ENCODE measurements at regions not wholly inside any gene's neighbourhood (a gene's known extent, or its start where the extent isn't known, plus 50 kb on each side); places are given as distances from the start of the nearest gene placed in this dataset.

- Histone ChIP-seq H2AK5ac (ENCODE audit: low read length) (no peak overlapping the region), H3K4me2 (ENCODE audit: low read length) (no peak overlapping the region)
These were observed 867.2 kb downstream of the CCSER2 start for GRCh38 chr10:85195596-85195995.

DNA sequence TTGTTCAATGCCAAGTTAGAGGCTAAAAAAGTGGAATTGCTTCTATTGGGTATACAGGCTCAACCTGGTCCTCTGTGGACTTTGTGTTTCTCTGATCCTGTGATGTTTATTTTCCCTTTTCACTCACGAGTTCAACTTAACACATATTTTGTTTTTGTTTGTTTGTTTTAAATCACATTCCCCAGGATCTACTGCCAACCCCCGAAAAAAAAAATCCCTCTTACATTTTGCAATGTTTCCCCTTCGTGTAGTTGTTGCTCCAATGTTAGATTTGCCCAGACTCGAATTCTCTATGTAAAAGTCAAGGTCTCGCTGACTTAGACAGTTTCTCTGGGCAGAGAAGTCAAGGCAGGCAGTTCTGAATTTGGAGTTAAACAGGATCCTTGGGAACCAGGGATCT, 876.4 kb downstream of the CCSER2 start:
- H3K23ac ChIP-seq (ENCODE audit: low read length), result no peak overlapping the region
- H3K14ac ChIP-seq (ENCODE audit: low read length), result no peak overlapping the region
- H3K4me2 ChIP-seq (ENCODE audit: low read length), result no peak overlapping the region
- H4K12ac ChIP-seq (ENCODE audit: low read depth, low read length), result no peak overlapping the region
- H2AK5ac ChIP-seq (ENCODE audit: low read length), result no peak overlapping the region
- H3K36me3 ChIP-seq (ENCODE audit: control insufficient read depth in 1 of 2, insufficient read depth in 2 of 2, low read length in 2 of 2), result no peaks in the 10 kb centered on the region
- H3K4me1 ChIP-seq (ENCODE audit: control insufficient read depth in 1 of 2, insufficient read depth in 2 of 2, low read length in 2 of 2), result no peaks in the 10 kb centered on the region
- no peak overlapping the region for H4K91ac ChIP-seq (ENCODE audit: low read depth, low read length)
- H3K27ac ChIP-seq (ENCODE audit: low read depth, low read length), result no peak overlapping the region
- no peaks in the 10 kb centered on the region for H3K27me3 ChIP-seq (ENCODE audit: insufficient read depth, low read length)
- no peak overlapping the region for H3K9ac ChIP-seq (ENCODE audit: low read length)
- H2AFZ ChIP-seq (ENCODE audit: insufficient read depth, low read length, poor library complexity), result no peak overlapping the region
- no peak overlapping the region for H2BK120ac ChIP-seq (ENCODE audit: insufficient read depth, low read length, poor library complexity)
- no peak overlapping the region for H3K18ac ChIP-seq (ENCODE audit: low read length)
- no peaks in the 10 kb centered on the region for H3K79me1 ChIP-seq (ENCODE audit: low read length)
- DNase-seq, result no peak
- no peak overlapping the region for H2BK12ac ChIP-seq (ENCODE audit: low read length)
- no peak overlapping the region for H3K4me3 ChIP-seq (ENCODE audit: low read depth, low read length)
- no peaks in the 10 kb centered on the region for H3K9me3 ChIP-seq (ENCODE audit: insufficient read depth, low read depth, low read length)
- WGBS (ENCODE audit: extremely low coverage, insufficient coverage, insufficient read length), result no CpG with 5 or more reads among the region's 5 CpGs
- no peak overlapping the region for H3K4ac ChIP-seq (ENCODE audit: low read depth, low read length)
- H4K8ac ChIP-seq (ENCODE audit: low read depth, low read length), result no peak overlapping the region
- no peak overlapping the region for H2BK5ac ChIP-seq (ENCODE audit: low read depth, low read length, poor library complexity)
- no peaks in the 10 kb centered on the region for H3K79me2 ChIP-seq (ENCODE audit: control insufficient read depth, insufficient read depth, low read length, poor library complexity)

More at GRCh38 chr10:85195596-85195995, 867.2 kb downstream of the CCSER2 start:
- Histone ChIP-seq H3K18ac (ENCODE audit: low read length) (no peak overlapping the region), H3K23ac (ENCODE audit: low read length) (no peak overlapping the region), H2BK120ac (ENCODE audit: insufficient read depth, low read length, poor library complexity) (no peak overlapping the region), H3K4me1 (ENCODE audit: control insufficient read depth in 1 of 2, insufficient read depth in 2 of 2, low read length in 2 of 2) (no peaks in the 10 kb centered on the region), H3K9ac (ENCODE audit: low read length) (no peak overlapping the region), H4K8ac (ENCODE audit: low read depth, low read length) (no peak overlapping the region), H3K27me3 (ENCODE audit: insufficient read depth, low read length) (no peaks in the 10 kb centered on the region), H3K36me3 (ENCODE audit: control insufficient read depth in 1 of 2, insufficient read depth in 2 of 2, low read length in 2 of 2) (no peaks in the 10 kb centered on the region), H4K12ac (ENCODE audit: low read depth, low read length) (no peak overlapping the region), H3K27ac (ENCODE audit: low read depth, low read length) (no peak overlapping the region), H2BK5ac (ENCODE audit: low read depth, low read length, poor library complexity) (no peak overlapping the region), H3K79me1 (ENCODE audit: low read length) (no peaks in the 10 kb centered on the region), H3K4ac (ENCODE audit: low read depth, low read length) (no peak overlapping the region), H2AFZ (ENCODE audit: insufficient read depth, low read length, poor library complexity) (no peak overlapping the region), H3K79me2 (ENCODE audit: control insufficient read depth, insufficient read depth, low read length, poor library complexity) (no peaks in the 10 kb centered on the region), H2BK12ac (ENCODE audit: low read length) (no peak overlapping the region), H3K4me3 (ENCODE audit: low read depth, low read length) (no peak overlapping the region), H4K91ac (ENCODE audit: low read depth, low read length) (no peak overlapping the region), H3K9me3 (ENCODE audit: insufficient read depth, low read depth, low read length) (no peaks in the 10 kb centered on the region), H3K14ac (ENCODE audit: low read length) (no peak overlapping the region)
- no CpG with 5 or more reads among the region's 2 CpGs for WGBS (ENCODE audit: extremely low coverage, insufficient coverage, insufficient read length)
- no peak for DNase-seq

DNA sequence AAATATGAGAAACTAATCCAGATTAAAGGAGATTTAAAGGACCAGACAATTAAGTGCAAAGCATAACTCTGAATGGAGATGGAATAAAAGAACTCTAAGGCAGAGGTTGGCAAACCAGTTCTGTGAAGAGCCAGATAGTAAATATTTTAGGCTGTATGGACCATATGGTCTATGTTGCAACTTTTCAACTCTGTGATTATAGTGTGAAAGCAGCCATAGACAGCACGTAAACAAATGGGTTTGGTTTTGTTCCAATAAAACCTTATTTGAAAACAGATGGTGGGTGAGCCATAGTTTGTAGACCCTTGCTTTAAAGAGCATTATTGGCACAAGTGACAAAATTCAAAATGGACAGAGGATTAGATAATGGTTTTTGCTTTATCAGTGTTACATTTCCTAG, 884.1 kb downstream of the CCSER2 start:
- H3K4me1 ChIP-seq (ENCODE audit: control insufficient read depth in 1 of 2, insufficient read depth in 2 of 2, low read length in 2 of 2), result peaks cover 0 to 2% of the 10 kb centered on the region in 2 experiments
- no CpG with 5 or more reads among the region's 1 CpG for WGBS (ENCODE audit: extremely low coverage, insufficient coverage, insufficient read length)
- peak; percentile 2 to 30 for DNase-seq
- no peak overlapping the region for H4K8ac ChIP-seq (ENCODE audit: low read depth, low read length)
- H3K18ac ChIP-seq (ENCODE audit: low read length), result no peak overlapping the region
- no peaks in the 10 kb centered on the region for H3K9me3 ChIP-seq (ENCODE audit: insufficient read depth, low read depth, low read length)
- H4K91ac ChIP-seq (ENCODE audit: low read depth, low read length), result no peak overlapping the region
- H3K23ac ChIP-seq (ENCODE audit: low read length), result no peak overlapping the region
- H4K12ac ChIP-seq (ENCODE audit: low read depth, low read length), result no peak overlapping the region
- H3K36me3 ChIP-seq (ENCODE audit: control insufficient read depth in 1 of 2, insufficient read depth in 2 of 2, low read length in 2 of 2), result no peaks in the 10 kb centered on the region
- H3K14ac ChIP-seq (ENCODE audit: low read length), result no peak overlapping the region
- H2AFZ ChIP-seq (ENCODE audit: insufficient read depth, low read length, poor library complexity), result no peak overlapping the region
- no peak overlapping the region for H3K4ac ChIP-seq (ENCODE audit: low read depth, low read length)
- H2BK120ac ChIP-seq (ENCODE audit: insufficient read depth, low read length, poor library complexity), result no peak overlapping the region
- no peak overlapping the region for H2BK12ac ChIP-seq (ENCODE audit: low read length)
- H3K79me2 ChIP-seq (ENCODE audit: control insufficient read depth, insufficient read depth, low read length, poor library complexity), result no peaks in the 10 kb centered on the region
- H2BK5ac ChIP-seq (ENCODE audit: low read depth, low read length, poor library complexity), result no peak overlapping the region
- H3K4me2 ChIP-seq (ENCODE audit: low read length), result no peak overlapping the region
- no peaks in the 10 kb centered on the region for H3K79me1 ChIP-seq (ENCODE audit: low read length)
- no peak overlapping the region for H3K9ac ChIP-seq (ENCODE audit: low read length)
- H3K27ac ChIP-seq (ENCODE audit: low read depth, low read length), result no peak overlapping the region
- no peak overlapping the region for H3K4me3 ChIP-seq (ENCODE audit: low read depth, low read length)
- no peak overlapping the region for H2AK5ac ChIP-seq (ENCODE audit: low read length)
- no peaks in the 10 kb centered on the region for H3K27me3 ChIP-seq (ENCODE audit: insufficient read depth, low read length)

GRCh38 chr10:85213493-85213892, 885.1 kb downstream of the CCSER2 start:
- Histone ChIP-seq H3K36me3 (ENCODE audit: control insufficient read depth in 1 of 2, insufficient read depth in 2 of 2, low read length in 2 of 2) (no peaks in the 10 kb centered on the region), H3K4me3 (ENCODE audit: low read depth, low read length) (no peak overlapping the region), H4K8ac (ENCODE audit: low read depth, low read length) (no peak overlapping the region)

More at GRCh38 chr10:85213493-85213892, 885.1 kb downstream of the CCSER2 start:
- H3K27me3 ChIP-seq (ENCODE audit: insufficient read depth, low read length), result no peaks in the 10 kb centered on the region
- H3K14ac ChIP-seq (ENCODE audit: low read length), result no peak overlapping the region
- no peak overlapping the region for H2BK120ac ChIP-seq (ENCODE audit: insufficient read depth, low read length, poor library complexity)
- H3K4me1 ChIP-seq (ENCODE audit: control insufficient read depth in 1 of 2, insufficient read depth in 2 of 2, low read length in 2 of 2), result peaks cover 0 to 2% of the 10 kb centered on the region in 2 experiments
- no peak overlapping the region for H3K9ac ChIP-seq (ENCODE audit: low read length)
- H3K18ac ChIP-seq (ENCODE audit: low read length), result no peak overlapping the region
- no peak overlapping the region for H2AK5ac ChIP-seq (ENCODE audit: low read length)
- no CpG with 5 or more reads among the region's 1 CpG for WGBS (ENCODE audit: extremely low coverage, insufficient coverage, insufficient read length)
- no peak overlapping the region for H3K4me2 ChIP-seq (ENCODE audit: low read length)
- no peaks in the 10 kb centered on the region for H3K9me3 ChIP-seq (ENCODE audit: insufficient read depth, low read depth, low read length)
- H2AFZ ChIP-seq (ENCODE audit: insufficient read depth, low read length, poor library complexity), result no peak overlapping the region
- no peak overlapping the region for H3K23ac ChIP-seq (ENCODE audit: low read length)
- no peak overlapping the region for H3K4ac ChIP-seq (ENCODE audit: low read depth, low read length)
- H4K91ac ChIP-seq (ENCODE audit: low read depth, low read length), result no peak overlapping the region
- H3K79me1 ChIP-seq (ENCODE audit: low read length), result no peaks in the 10 kb centered on the region
- DNase-seq, result peak; percentile 5 to 37
- no peak overlapping the region for H2BK12ac ChIP-seq (ENCODE audit: low read length)
- no peaks in the 10 kb centered on the region for H3K79me2 ChIP-seq (ENCODE audit: control insufficient read depth, insufficient read depth, low read length, poor library complexity)
- H4K12ac ChIP-seq (ENCODE audit: low read depth, low read length), result no peak overlapping the region
- no peak overlapping the region for H2BK5ac ChIP-seq (ENCODE audit: low read depth, low read length, poor library complexity)
- H3K27ac ChIP-seq (ENCODE audit: low read depth, low read length), result no peak overlapping the region
